ENCODE measurements at regions not wholly inside any gene's neighbourhood (a gene's known extent, or its start where the extent isn't known, plus 50 kb on each side); places are given as distances from the start of the nearest gene placed in this dataset.

GRCh38 chr7:153324094-153324493 is 564.5 kb downstream of the ACTR3B start:
- TF ChIP-seq CTCF (IDR thresholded peaks at IDR 0.05) = no peak
- TF ChIP-seq POLR2A (IDR thresholded peaks at IDR 0.05) = no peak

Data from thyroid gland (tissue), 4 donors.